NCI-H510A treated with DMSO at 0.1 percent for 48 hours (cell line): ENCODE measurements at regions not wholly inside any gene's neighbourhood (a gene's known extent, or its start where the extent isn't known, plus 50 kb on each side); places are given as distances from the start of the nearest gene placed in this dataset.
"Not testable (repeated sequence)": the region's sequence is repeated elsewhere in the genome, so short reads cannot be mapped to it uniquely, and the experiment has no call there.

Experiments
- DNase-seq: peaks from one replicate; lab custom pipeline; 2025; lab: John Stamatoyannopoulos, UW

- DNase-seq = no peak
These were observed 532.7 kb upstream of the OLFM3 start for GRCh38 chr1:102529446-102529845.

- no peak for DNase-seq
These were observed 504.0 kb upstream of the OLFM3 start for GRCh38 chr1:102500758-102501157.

GRCh38 chr1:102498929-102499328 is 502.2 kb upstream of the OLFM3 start:
- DNase-seq = no peak

GRCh38 chr1:102497810-102498209 is 501.1 kb upstream of the OLFM3 start:
- DNase-seq = not testable (repeated sequence)

- no peak for DNase-seq
These were observed 475.8 kb upstream of the OLFM3 start for GRCh38 chr1:102472520-102472919.

- DNase-seq = no peak
These were observed 474.0 kb upstream of the OLFM3 start for GRCh38 chr1:102470767-102471166.

GRCh38 chr1:102466487-102466886 is 469.8 kb upstream of the OLFM3 start:
- no peak for DNase-seq

- no peak for DNase-seq
These were observed 466.6 kb upstream of the OLFM3 start for GRCh38 chr1:102463328-102463727.

- DNase-seq = not testable (repeated sequence)
These were observed 445.6 kb upstream of the OLFM3 start for GRCh38 chr1:102442317-102442716.

GRCh38 chr1:102435483-102435882 is 438.8 kb upstream of the OLFM3 start:
- DNase-seq = no peak

GRCh38 chr1:102434421-102434820 is 437.7 kb upstream of the OLFM3 start:
- no peak for DNase-seq

GRCh38 chr1:102431253-102431652 is 434.5 kb upstream of the OLFM3 start:
- DNase-seq = no peak

- DNase-seq = no peak
These were observed 423.3 kb upstream of the OLFM3 start for GRCh38 chr1:102420034-102420433.
